ENCODE measurements at regions not wholly inside any gene's neighbourhood (a gene's known extent, or its start where the extent isn't known, plus 50 kb on each side); places are given as distances from the start of the nearest gene placed in this dataset.

- Histone ChIP-seq H3K27me3 (replicated peaks in 1 of 7) (no peaks in the 10 kb centered on the region), H3K4me3 (no peak overlapping the region), H3K36me3 (no peaks in the 10 kb centered on the region), H3K27ac (no peak overlapping the region), H3K9me3 (no peaks in the 10 kb centered on the region), H3K4me1 (peaks cover 0 to 13% (median 8%) of the 10 kb centered on the region in 6 donors)
- no peak for DNase-seq
- 0 to 100% (median 0%) methylated on average over 1 of the region's 1 CpG for WGBS, 5 donors
- intact Hi-C loops (cut with DNase I; ENCODE audit: low total_unique reads): no loop called here
- TF ChIP-seq POLR2A (IDR thresholded peaks at IDR 0.05) (no peak), CTCF (IDR thresholded peaks at IDR 0.05 in 8 of 11, conservative IDR thresholded peaks at IDR 0.05 in 3 of 11) (no peak), POLR2AphosphoS5 (IDR thresholded peaks at IDR 0.05) (no peak)
Observed at GRCh38 chr4:123561525-123561924, 164.9 kb downstream of the SPRY1 start.

GRCh38 chr4:123562994-123563750, 166.6 kb downstream of the SPRY1 start:
- H3K9me3 ChIP-seq: peaks cover 0 to 4% (median 0%) of the 10 kb centered on the region in 8 donors
- no peaks in the 10 kb centered on the region for H3K36me3 ChIP-seq
- 79 to 94% (median 90%) methylated on average over 4 of the region's 4 CpGs for WGBS, 5 donors
- TF ChIP-seq POLR2A (IDR thresholded peaks at IDR 0.05): no peak
- TF ChIP-seq CTCF (IDR thresholded peaks at IDR 0.05 in 8 of 11, conservative IDR thresholded peaks at IDR 0.05 in 3 of 11): no peak
- TF ChIP-seq POLR2AphosphoS5 (IDR thresholded peaks at IDR 0.05): no peak
- H3K4me3 ChIP-seq: no peak overlapping the region
- intact Hi-C loops (cut with DNase I; ENCODE audit: low total_unique reads): no loop called here
- peaks cover 0 to 9% (median 7%) of the 10 kb centered on the region in 6 donors for H3K4me1 ChIP-seq
- no peak overlapping the region for H3K27ac ChIP-seq
- no peaks in the 10 kb centered on the region for H3K27me3 ChIP-seq (replicated peaks in 1 of 7)
- DNase-seq: no peak

GRCh38 chr4:123564758-123565346, 168.3 kb downstream of the SPRY1 start:
- Histone ChIP-seq H3K4me1 (peaks cover 0 to 9% (median 7%) of the 10 kb centered on the region in 6 donors), H3K27ac (no peak overlapping the region), H3K4me3 (no peak overlapping the region), H3K27me3 (replicated peaks in 1 of 7) (no peaks in the 10 kb centered on the region), H3K9me3 (peaks cover 0 to 4% (median 0%) of the 10 kb centered on the region in 8 donors), H3K36me3 (no peaks in the 10 kb centered on the region)
- no peak for DNase-seq
- WGBS, 5 donors: 20 to 28% (median 27%) methylated on average over 6 of the region's 6 CpGs
- intact Hi-C loops (cut with DNase I; ENCODE audit: low total_unique reads): no loop called here
- TF ChIP-seq POLR2AphosphoS5 (IDR thresholded peaks at IDR 0.05) (no peak), CTCF (IDR thresholded peaks at IDR 0.05 in 8 of 11, conservative IDR thresholded peaks at IDR 0.05 in 3 of 11) (peak in 10 of 11 experiments; percentile 56 to 88 (median 78))

GRCh38 chr4:123568936-123569335, 172.3 kb downstream of the SPRY1 start:
- TF ChIP-seq CTCF (IDR thresholded peaks at IDR 0.05 in 8 of 11, conservative IDR thresholded peaks at IDR 0.05 in 3 of 11) (no peak), POLR2A (IDR thresholded peaks at IDR 0.05) (no peak), POLR2AphosphoS5 (IDR thresholded peaks at IDR 0.05) (no peak)
- intact Hi-C loops (cut with DNase I; ENCODE audit: low total_unique reads): no loop called here
- DNase-seq: no peak
- H3K27me3 ChIP-seq (replicated peaks in 1 of 7): no peaks in the 10 kb centered on the region
- no peak overlapping the region for H3K27ac ChIP-seq
- H3K4me3 ChIP-seq: no peak overlapping the region
- peaks cover 0 to 9% (median 7%) of the 10 kb centered on the region in 6 donors for H3K4me1 ChIP-seq
- no peaks in the 10 kb centered on the region for H3K36me3 ChIP-seq
- 65 to 76% (median 71%) methylated on average over 2 of the region's 2 CpGs for WGBS, 5 donors
- H3K9me3 ChIP-seq: peaks cover 0 to 4% (median 0%) of the 10 kb centered on the region in 8 donors
